GDM1 (cell line): ENCODE measurements at regions not wholly inside any gene's neighbourhood (a gene's known extent, or its start where the extent isn't known, plus 50 kb on each side); places are given as distances from the start of the nearest gene placed in this dataset.

Experiments
- DNase-seq: peaks from one replicate; lab custom pipeline; 2025; lab: John Stamatoyannopoulos, UW

GRCh38 chr4:117941611-117942010, 92.7 kb upstream of the NDST3 start:
- no peak for DNase-seq

- no peak for DNase-seq
These were observed 84.7 kb upstream of the NDST3 start for GRCh38 chr4:117949621-117950020.

- DNase-seq, result no peak
These were observed 76.7 kb upstream of the NDST3 start for GRCh38 chr4:117957571-117957970.

- no peak for DNase-seq
These were observed 68.7 kb upstream of the NDST3 start for GRCh38 chr4:117965622-117966021.

GRCh38 chr4:117968606-117969005, 65.7 kb upstream of the NDST3 start:
- DNase-seq, result no peak

- DNase-seq, result no peak
These were observed 62.9 kb upstream of the NDST3 start for GRCh38 chr4:117971403-117971802.

GRCh38 chr4:117983541-117984365, 50.5 kb upstream of the NDST3 start:
- peak; percentile 67 for DNase-seq

GRCh38 chr4:117984366-117984680, 50.0 kb upstream of the NDST3 start:
- DNase-seq, result no peak
